PFSK-1 (cell line): ENCODE measurements at regions not wholly inside any gene's neighbourhood (a gene's known extent, or its start where the extent isn't known, plus 50 kb on each side); places are given as distances from the start of the nearest gene placed in this dataset.

Experiments used
- POLR2AphosphoS5 ChIP-seq: IDR thresholded peaks from 2 replicates; pipeline ENCODE4 v1.6.1; 2012; ENCODE audit warnings: low read depth, mild to moderate bottlenecking, control low read depth, low read length, moderate library complexity
- SIN3A ChIP-seq: IDR thresholded peaks from 2 replicates; pipeline ENCODE4 v1.6.1; 2012; ENCODE audit warnings: mild to moderate bottlenecking, low read length, moderate library complexity, borderline replicate concordance; ENCODE audit not compliant: insufficient read depth
- TAF1 ChIP-seq: IDR thresholded peaks from 2 replicates; pipeline ENCODE4 v1.6.1; 2012; ENCODE audit warnings: low read length, control low read depth, borderline replicate concordance; ENCODE audit not compliant: insufficient read depth

DNA sequence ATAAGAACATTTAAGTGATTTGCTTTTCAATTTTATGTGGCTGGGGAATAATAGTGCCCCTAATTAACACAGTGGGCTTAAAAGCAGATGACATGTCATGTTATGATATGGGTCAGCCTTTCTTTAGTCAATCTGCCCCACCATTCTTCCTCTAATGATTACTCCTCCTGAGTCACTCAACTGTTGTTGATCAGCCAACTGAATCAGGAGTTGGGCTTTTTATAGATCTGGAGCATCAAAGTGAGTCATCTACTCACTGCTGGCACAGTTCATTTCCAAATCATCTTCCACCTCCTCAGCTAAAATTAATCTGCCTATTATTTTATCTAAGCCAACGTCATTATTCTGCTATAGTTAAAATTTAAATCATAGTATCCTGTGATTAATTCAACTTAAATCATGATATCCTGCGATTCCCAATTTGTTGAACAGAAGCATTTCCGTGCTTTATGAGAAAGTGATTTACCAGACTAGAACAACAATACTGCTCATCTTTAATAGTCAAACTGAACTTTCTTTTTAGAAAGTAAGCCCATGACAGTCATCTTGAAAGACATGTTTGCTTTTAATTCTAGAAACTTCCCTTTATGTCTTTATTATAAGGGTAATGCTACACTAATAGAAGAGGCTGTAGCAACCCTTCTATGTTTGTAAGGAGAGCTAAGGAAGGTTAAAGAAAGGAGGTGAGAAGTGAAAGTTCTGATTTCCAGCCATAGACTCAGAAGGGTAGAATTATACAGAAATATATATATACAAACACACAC is 551.4 kb downstream of the TBC1D4 start:
- no peak for TF ChIP-seq SIN3A
- TF ChIP-seq TAF1: no peak
- no peak for TF ChIP-seq POLR2AphosphoS5
